GM19043 (cell line): ENCODE measurements at regions not wholly inside any gene's neighbourhood (a gene's known extent, or its start where the extent isn't known, plus 50 kb on each side); places are given as distances from the start of the nearest gene placed in this dataset.
"Not testable (repeated sequence)": the region's sequence is repeated elsewhere in the genome, so short reads cannot be mapped to it uniquely, and the experiment has no call there.

ENCODE experiments used
- ATAC-seq: cut with Tn5 transposase; IDR thresholded peaks from one replicate; pipeline ENCODE4 v1.9.1; 2021; ENCODE audit warnings: low read depth; ENCODE audit not compliant: unreplicated experiment

GRCh38 chr20:48366230-48366629 is 461.6 kb downstream of the PREX1 start:
- no peak for ATAC-seq

GRCh38 chr20:48364688-48365421 is 462.9 kb downstream of the PREX1 start:
- ATAC-seq: no peak

- no peak for ATAC-seq
These were observed 463.7 kb downstream of the PREX1 start for GRCh38 chr20:48364055-48364454.

GRCh38 chr20:48360342-48360975 is 467.3 kb downstream of the PREX1 start:
- ATAC-seq: no peak

- ATAC-seq: no peak
These were observed 468.0 kb downstream of the PREX1 start for GRCh38 chr20:48359692-48360341.

- ATAC-seq: not testable (repeated sequence)
These were observed 468.8 kb downstream of the PREX1 start for GRCh38 chr20:48359055-48359390.

GRCh38 chr20:48358176-48359054 is 469.4 kb downstream of the PREX1 start:
- ATAC-seq: no peak

- no peak for ATAC-seq
These were observed 470.1 kb downstream of the PREX1 start for GRCh38 chr20:48357714-48358113.

- ATAC-seq: no peak
These were observed 472.9 kb downstream of the PREX1 start for GRCh38 chr20:48354903-48355302.

- no peak for ATAC-seq
These were observed 473.4 kb downstream of the PREX1 start for GRCh38 chr20:48354320-48354876.

- ATAC-seq: no peak
These were observed 475.2 kb downstream of the PREX1 start for GRCh38 chr20:48352628-48353027.

GRCh38 chr20:48352042-48352441 is 475.8 kb downstream of the PREX1 start:
- ATAC-seq: no peak

GRCh38 chr20:48350313-48350988 is 477.3 kb downstream of the PREX1 start:
- ATAC-seq: no peak

- ATAC-seq: no peak
These were observed 478.1 kb downstream of the PREX1 start for GRCh38 chr20:48349656-48350055.

- ATAC-seq: no peak
These were observed 479.8 kb downstream of the PREX1 start for GRCh38 chr20:48348022-48348421.

GRCh38 chr20:48342822-48343513 is 484.8 kb downstream of the PREX1 start:
- ATAC-seq: no peak

GRCh38 chr20:48340883-48341281 is 486.9 kb downstream of the PREX1 start:
- ATAC-seq: no peak

GRCh38 chr20:48339986-48340882 is 487.6 kb downstream of the PREX1 start:
- no peak for ATAC-seq
